G401 (cell line): ENCODE measurements at regions not wholly inside any gene's neighbourhood (a gene's known extent, or its start where the extent isn't known, plus 50 kb on each side); places are given as distances from the start of the nearest gene placed in this dataset.
"Not testable (repeated sequence)": the region's sequence is repeated elsewhere in the genome, so short reads cannot be mapped to it uniquely, and the experiment has no call there.

Experiments
- DNase-seq: peaks from one replicate; pipeline ENCODE4 v3.0.0-alpha.2; 2015; ENCODE audit warnings: low spot score
- in situ Hi-C: cut with HindIII; loops from 2 replicates; pipeline ENCODE4 v1.10.0; 2016; ENCODE audit warnings: low sequenced_read_pairs, mixed read lengths

DNA sequence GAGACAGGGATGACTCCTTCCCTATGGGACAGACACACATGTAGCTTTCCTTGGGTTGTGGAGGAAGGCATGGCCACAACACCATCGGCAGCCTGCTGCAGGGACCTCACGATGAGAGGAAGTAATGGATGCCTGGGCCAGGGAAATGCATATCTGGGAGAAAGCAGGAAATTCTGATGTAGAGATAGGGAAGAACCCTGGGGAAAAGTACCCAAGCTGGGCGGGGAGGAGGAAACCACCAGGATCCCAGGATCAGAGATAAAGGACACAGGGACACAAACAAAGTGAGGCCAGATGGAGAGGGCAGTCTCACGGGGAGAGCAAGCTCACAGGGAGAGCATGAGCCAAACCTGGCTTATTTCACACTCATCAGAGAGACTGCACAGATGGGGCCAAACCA is 294.7 kb upstream of the TEKT4 start:
- peak; percentile 24 for DNase-seq
- in situ Hi-C loops = not testable (repeated sequence)

DNA sequence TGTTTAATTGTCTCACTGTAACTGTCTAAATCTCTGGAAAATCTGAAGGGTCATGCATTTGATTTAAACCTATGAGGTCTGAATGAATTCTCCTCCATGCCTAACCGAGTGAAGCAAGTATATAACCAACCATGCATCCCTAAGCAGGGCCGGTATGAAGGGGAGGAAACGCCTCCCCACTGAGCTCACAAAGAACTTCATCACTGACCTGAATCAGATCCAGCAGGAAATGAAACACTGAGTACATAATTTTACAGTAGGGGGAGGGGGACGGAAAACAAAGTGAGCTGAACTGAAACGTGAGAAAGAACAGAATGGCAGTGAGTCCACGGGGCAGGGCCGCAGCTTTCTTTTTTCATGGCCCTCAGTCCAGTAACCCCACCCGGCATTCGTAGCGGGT is 294.1 kb upstream of the TEKT4 start:
- DNase-seq, in situ Hi-C loops: not testable (repeated sequence)

DNA sequence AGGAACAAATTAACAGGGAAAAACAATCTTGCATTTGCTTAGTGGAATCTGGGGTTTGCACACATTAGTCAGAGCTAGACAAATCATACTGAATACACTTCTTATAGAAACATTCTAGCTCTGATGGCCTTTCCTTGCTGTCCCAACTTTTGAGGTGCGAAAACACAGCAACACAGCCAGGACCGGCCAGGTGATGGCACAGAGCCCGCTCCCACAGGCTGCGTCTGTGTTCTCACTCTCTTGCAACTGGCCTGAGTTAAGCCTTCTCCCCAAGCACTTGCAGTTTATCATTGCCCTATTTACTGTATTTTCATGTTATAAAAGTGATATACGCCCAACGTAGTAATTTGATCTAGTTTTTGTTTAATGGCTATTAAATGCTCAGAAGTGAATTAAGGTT is 292.0 kb upstream of the TEKT4 start:
- DNase-seq, in situ Hi-C loops: not testable (repeated sequence)

DNA sequence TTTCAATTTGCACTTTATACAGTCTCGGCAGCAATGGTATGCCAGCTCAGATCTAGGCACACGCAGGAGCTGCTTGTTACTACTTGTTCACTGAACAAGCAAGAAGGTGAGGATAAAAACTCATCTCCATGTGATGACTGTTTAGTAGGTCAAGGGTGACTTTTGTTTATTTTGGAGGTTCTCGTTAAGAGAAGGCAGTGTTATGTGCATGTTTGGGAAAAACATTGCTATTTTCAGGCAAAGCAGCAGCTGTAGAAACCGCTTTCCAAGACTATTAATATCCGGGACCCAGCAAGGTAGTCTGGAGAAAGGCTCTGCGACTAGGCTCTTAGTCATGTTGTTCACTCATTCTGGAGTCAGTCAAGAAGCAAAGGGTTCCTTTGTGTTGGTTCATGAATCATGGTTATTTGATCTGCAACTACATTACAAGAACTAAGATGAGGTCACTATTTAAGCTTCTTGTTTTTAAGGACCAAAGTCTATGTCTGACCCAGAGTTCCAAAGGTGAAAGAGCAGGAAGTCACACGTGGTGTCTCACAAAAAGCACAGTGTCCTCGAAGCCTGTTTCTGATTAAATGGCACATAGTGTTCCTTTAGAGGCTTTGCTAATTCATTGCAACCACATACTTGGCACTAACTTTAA is 288.0 kb upstream of the TEKT4 start:
- DNase-seq, in situ Hi-C loops: not testable (repeated sequence)

DNA sequence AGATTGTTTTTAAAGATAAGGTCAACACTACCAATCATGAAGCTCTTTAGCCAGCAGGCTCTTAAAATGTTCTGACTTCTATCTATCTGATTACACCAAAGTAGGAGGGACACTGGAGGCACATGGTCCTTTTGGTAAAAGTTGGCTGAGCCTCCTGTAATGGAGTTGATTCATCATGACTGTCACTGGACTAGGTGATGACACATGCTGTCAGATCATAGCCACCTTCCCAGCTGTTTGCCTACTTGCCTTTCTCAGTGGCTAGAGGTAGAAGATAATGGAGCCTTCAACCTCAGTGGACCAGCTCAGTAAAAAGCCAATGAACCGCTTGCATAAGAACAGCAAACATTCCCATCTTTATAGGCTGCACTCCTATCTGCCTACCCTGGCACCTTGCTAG is 286.7 kb upstream of the TEKT4 start:
- DNase-seq, in situ Hi-C loops: not testable (repeated sequence)

DNA sequence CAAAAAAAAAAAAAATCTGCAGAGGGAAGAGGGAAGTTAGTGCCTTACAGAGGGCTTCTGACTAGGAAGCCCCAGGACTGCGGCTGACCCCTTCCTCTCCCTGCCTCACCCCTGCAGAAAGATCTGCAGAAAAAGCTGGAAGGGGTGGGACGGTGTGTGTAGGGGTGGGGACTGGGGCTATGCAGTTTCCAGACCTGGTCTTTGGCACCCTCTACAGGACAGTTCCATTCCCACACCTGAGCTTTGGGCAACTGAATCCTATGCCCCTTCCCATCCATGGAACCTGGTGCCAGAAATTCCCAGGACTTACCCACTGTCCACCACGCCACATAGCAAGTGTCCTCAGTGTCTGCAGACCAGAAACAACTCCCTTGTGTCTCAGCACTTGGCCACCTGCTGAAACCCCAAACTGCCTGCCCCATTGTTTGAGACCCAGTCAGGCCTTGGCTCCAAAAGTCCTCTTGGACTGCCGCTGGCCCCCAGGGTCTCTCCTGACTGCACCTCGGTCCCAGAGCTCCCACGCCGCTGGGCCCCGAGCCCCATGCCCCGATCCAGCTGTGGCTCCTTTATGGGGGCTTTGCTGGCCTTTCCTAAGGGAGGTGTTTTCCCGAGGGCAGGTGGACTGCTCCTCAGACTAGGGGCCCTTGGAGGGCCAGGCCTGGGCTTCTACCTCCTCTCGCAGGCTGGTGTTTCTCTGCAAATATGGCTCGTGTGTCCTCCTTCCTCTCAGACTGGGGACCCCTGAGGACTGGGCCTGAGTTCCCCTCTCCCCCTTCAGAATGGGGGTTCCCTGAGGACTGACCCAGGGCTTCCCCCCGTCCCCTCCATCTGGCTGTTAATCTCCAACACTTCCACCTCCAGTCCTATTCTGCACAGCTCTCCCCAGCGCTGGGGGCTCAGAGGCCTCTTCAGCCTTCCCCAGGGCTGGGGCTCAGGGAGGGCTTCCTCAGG is 284.9 kb upstream of the TEKT4 start:
- DNase-seq, in situ Hi-C loops: not testable (repeated sequence)

DNA sequence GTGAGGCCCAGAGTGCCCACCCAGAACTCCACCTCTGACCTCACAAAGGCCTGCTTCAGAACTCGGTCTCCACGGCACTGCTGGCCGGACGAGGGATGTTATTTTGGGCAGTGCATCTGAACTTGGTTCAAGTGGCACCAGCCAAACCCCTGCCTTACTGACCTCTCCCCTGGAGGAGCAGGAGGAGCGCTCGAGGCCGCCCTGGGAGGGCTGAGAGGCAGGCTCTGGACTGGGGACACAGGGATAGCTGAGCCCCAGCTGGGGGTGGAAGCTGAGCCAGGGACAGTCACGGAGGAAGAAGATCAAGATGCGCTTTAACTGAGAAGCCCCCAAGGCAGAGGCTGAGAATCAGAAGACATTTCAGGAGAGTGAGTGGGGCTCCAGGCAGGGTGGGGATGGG is 284.2 kb upstream of the TEKT4 start:
- DNase-seq, in situ Hi-C loops: not testable (repeated sequence)

DNA sequence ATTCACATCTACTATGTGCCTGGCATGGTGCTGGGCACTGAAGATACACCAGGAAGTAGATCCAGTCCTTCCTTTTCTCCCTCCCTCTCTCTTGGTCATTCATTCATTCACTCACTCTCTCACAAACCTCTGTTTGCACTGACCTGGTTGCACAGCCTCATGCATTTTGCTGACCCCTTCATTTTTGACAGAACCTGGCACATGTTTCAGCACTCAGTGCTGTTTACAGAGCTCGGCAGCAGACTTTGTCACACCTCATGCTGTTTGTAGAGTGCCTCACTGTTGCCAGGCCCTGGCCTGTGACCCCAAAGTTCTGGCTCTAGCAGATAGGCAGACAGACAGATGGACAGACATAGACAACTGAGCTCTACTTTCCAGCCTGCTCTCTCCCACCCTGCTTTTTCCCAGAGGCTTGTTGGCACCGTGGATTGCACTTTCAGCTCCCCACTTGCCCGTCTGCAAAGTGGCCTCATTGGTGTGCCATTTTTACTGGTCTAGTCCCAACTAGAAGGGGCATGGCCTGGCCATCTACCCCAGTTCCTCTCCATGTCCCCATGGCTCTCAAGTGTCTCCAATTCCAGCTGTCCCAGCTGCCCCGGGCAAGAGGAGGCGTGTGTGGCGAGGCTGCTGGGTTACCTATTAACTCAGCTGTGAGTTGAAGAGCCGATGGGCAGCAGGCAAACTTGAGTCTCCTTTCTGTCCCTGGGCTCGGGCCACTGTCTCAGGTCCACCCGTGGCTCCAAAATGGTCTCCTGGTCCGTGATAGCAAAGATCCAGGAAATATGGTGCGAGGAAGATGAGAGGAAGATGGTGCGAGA is 277.0 kb upstream of the TEKT4 start:
- DNase-seq, in situ Hi-C loops: not testable (repeated sequence)

DNA sequence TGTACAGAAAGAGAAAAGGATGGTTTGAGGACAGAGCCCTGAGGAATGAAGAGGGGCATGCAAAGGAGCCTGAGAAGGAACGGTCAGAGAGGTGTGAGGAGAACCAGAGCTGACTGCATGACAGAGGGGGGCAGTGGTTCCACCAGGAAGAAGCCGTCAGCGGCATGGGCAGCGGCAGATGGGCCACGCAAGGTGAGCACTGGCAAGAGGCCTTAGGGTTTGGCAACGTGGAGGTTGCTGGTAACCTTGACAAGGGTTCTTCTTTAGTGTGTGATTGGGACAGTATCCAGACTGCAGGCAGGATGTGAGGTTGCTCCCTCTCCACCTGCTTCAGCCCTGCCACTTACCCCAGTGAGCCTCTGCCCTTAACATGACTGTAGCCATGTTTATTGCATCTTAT is 275.3 kb upstream of the TEKT4 start:
- in situ Hi-C loops, DNase-seq: not testable (repeated sequence)

DNA sequence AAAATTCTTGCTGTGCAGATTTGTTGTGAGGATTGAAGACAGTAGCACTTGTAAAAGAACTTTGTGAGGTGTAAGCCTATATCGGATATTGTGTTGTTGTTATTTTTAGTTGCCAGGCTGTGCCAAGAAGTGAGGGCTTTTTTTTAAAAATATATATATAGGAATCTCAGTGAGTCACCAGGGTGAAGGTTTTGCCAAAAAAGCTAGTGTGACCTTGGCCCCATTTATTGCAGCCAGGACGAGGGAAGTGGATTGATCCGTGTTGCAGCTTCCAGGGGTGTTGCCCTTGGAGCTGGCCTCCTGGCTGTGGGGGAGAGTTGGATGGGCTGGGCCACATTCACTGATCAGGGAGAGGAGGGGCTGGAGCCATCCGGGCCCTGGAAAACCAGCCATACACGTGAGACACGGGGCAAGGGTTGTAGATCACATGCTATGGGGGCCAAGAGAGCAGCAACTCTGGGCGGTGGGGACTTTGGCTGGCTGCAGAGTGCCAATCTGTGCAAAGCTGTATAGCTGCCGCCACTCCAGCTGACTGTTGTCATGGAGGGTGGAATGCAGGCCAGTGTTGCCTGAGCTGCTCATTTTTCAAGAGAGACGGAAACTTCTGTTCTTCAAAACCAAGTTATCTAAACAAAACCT is 273.0 kb upstream of the TEKT4 start:
- in situ Hi-C loops, DNase-seq: not testable (repeated sequence)

DNA sequence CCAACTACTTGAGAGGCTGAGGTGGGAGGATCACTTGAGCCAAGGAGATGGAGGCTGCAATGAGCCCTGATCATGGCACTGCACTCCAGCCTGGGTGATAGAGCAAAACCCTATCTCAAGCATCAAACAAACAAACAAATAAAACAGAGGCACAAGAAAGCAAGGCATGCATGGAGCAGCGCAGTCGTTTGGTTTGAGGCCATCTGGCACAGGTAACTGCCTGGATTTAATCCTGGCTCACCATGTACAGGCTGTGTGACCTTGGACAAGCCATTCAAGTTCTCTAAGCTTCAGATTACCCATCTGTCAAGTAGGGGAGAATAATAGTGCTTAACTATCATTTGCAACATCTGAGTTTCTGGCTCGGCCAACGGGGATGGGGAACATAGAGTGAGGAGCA is 270.3 kb upstream of the TEKT4 start:
- in situ Hi-C loops, DNase-seq: not testable (repeated sequence)

DNA sequence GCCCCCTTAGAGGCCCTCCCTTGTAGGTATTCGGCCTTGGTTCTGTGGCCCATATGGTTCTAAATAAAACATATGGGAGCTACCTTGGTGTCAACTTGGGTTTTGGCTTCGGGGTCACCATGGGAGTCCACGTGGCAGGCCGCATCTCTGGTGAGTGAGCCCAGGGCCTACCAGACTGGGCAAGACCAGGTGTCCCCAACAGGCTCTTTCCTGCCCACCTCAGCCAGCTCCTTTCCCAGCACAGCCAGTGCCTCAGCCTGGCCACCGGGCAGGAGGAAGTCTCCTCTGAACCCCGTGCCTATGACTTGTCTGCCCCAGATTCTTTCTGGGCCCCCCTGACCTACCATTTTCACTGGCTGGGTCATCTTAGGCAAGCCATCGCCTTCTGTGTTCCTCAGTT is 268.8 kb upstream of the TEKT4 start:
- in situ Hi-C loops = no loop called here
- no peak for DNase-seq

DNA sequence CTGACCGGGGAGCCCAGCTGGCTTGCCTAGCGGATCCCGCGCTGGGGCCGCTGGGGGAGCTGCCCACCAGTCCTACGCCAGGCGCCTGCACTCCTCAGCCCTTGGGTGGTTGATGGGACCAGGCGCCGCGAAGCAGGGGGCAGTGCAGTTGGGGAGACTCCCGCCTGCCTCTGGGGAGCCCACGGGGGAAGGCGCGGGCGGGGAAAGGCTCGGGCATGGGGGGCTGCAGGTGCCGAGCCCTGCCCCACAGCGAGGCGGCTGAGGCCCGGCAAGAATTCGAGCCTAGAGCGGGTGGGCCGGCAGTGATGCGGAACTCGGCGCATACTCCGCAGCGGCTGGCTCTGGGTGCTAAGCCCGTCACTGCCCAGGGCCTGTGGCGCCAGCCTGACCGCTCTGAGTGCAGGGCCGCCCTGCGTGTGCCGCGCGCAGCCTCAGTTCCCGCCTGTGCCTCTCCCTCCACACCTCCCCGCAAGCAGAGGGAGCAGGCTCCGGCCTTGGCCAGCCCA is 249.1 kb upstream of the TEKT4 start:
- in situ Hi-C loops = no loop called here
- DNase-seq = no peak

DNA sequence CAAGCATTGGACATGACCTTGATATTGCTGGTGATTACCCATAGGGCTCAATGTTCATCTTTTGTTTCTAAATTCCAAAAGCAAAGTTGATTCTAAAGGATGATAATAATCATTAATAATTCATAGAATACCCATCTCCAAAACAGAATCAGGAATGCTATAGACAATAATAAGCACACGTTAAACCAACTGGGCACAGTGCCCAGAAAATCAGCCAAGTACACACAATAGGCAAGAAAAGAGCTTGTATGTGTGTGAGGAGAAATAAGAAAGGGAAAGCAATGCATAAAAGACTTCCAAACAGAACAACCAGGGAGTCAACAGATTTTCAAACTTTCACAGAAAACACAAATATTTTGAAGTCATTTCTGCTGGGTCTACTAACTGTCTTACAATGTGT is 242.3 kb upstream of the TEKT4 start:
- in situ Hi-C loops, DNase-seq: not testable (repeated sequence)

DNA sequence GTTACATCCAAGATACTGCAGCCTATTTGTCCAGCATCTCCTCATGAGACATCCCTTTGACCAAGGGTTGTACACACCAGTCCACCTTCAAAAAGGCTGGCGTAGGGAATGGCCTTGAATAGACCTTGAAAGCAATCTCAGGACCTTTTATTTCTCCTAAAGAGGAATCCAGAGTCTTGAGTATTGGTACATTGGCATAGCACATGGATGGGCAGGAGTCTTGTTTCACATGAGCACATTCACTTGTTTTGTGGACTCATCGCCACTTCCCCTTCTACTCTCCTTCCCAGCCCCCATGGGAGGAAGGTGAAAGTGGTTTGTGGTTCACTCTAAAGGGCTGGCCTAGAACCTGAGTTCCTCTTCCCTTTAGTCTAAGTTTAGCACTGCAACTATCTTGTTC is 229.8 kb upstream of the TEKT4 start:
- DNase-seq, in situ Hi-C loops: not testable (repeated sequence)

DNA sequence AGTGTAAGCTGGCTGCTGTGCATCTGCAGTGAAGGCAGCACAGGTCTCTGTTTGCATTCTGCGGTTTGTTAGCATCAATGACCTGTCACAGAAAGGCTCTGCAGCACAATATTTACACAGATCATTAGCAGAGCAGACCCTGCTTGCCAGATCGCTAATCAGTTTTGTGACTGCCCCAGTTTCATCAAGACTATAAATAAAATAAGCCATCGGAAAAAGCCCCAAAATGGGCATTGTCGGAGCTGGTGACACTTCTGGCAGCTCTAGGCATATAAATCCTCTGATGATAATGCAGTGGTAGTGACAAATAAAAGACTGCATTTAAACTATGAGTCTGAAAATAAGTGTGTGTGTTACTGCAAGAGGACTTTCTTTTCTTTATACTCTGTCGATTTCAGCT is 219.1 kb upstream of the TEKT4 start:
- in situ Hi-C loops, DNase-seq: not testable (repeated sequence)

DNA sequence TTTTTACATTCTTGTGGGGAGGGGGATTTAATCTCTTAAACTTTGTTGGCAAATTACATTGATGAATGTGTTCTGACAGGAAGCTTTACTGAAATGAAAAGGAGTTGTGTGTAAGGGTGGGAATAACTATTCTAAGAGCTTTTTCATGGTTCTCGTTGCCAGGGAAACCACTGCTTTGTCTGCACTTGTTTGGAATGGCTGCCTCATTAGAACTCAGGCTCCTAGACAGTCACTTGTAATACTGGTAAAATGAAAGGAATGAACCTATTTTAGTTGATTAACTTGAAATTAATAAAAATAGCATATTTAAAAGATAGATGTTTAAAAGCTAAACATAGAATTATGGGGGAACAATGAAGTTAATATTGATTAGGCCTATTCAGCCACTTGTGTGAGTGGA is 201.4 kb upstream of the TEKT4 start:
- DNase-seq, in situ Hi-C loops: not testable (repeated sequence)

DNA sequence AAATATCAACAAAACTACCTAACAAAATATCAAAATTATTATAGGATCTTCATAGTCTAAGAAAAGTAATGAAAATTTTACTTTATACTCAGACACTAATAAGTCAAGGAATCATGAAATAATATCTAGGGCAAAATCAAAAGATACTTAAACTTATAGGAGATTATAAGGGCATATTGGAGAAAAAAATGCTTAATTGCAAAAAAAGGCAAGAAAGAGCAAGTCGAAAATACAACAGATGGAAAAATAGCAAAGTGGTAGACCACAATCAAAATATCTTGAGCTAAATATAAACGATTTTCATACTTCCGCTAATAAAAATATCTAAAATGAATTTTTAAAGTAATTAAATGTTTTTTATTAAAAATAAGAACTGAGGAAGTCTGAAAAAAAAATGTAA is 177.0 kb upstream of the TEKT4 start:
- DNase-seq, in situ Hi-C loops: not testable (repeated sequence)

DNA sequence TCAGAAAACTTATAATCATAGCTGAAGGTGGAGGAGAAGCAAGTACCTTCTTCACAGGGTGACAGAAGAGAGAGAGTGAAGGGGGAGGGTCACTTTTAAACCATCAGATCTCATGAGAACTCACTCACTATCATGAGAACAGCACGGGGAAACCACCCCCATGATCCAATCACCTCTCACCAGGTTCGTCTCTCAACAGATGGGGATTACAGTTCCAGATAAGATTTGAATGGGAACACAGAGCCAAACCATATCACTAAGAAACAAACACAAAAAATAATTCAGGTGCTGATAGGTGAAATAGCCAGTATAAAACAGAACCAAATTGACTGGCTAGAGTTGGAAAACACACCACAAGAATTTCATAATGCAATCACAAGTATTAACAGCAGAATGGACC is 162.2 kb upstream of the TEKT4 start:
- DNase-seq, in situ Hi-C loops: not testable (repeated sequence)
